HT-29 (cell line): ENCODE measurements at regions not wholly inside any gene's neighbourhood (a gene's known extent, or its start where the extent isn't known, plus 50 kb on each side); places are given as distances from the start of the nearest gene placed in this dataset.
A peak's percentile ranks its signal among the peaks of the same experiment; 100 is the strongest.
"Not testable (repeated sequence)": the region's sequence is repeated elsewhere in the genome, so short reads cannot be mapped to it uniquely, and the experiment has no call there.

Source experiments
- DNase-seq: peaks from one replicate; pipeline ENCODE4 v3.0.0-alpha.2; 2015; ENCODE audit warnings: low spot score

DNA sequence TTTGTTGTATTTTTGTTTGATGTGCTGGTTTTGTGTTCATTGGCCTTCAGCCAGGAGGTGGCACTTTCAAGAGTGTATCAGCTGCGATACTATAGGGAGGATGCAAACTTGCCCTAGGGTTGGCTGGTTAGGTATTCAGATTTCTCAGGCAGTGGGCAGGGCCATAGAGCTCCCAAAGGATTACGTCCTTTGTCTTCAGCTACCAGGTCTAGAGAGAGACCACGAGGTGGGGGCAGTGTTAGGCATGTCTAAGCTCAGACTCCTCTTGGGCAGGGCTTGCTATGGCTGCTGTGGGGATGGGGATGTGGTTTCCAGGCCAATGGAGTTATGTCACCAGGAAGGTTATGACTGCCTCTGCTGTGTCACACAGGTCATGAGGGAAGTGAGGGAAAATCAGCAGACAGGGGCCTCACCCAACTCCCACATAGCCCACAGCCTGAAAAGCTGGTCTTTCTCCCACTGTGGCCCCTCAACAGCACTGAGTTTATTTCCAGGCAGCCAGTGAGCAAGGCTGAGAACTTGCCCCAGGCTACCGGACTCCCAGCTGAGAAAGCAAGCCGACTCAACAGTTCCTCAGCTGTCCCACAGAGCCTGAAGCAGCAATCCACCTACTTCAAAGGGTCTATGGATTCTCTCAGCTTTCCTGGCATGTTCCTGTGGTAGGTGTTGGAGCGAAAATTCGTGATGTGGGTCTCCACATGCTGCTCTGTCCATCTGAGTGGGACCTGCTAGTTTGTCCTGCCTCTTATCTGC lies 227.4 kb upstream of the COBL start:
- DNase-seq: peak; percentile 7

DNA sequence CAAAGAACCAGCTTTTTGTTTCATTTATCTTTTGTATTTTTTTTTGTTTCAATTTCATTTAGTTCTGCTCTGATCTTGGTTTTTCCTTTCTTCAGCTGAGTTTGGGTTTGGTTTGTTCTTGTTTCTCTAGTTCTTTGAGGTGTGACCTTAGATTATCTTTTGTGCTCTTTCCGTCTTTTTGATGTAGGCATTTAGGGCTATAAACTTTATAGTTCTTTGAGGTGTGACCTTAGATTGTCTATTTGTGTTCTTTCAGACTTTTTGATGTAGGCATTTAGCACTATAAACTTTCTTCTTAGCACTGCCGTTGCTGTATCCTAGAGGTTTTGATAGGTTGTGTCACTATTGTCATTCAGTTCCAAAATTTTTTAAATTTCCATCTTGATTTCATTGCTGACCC lies 224.3 kb upstream of the COBL start:
- DNase-seq: not testable (repeated sequence)

DNA sequence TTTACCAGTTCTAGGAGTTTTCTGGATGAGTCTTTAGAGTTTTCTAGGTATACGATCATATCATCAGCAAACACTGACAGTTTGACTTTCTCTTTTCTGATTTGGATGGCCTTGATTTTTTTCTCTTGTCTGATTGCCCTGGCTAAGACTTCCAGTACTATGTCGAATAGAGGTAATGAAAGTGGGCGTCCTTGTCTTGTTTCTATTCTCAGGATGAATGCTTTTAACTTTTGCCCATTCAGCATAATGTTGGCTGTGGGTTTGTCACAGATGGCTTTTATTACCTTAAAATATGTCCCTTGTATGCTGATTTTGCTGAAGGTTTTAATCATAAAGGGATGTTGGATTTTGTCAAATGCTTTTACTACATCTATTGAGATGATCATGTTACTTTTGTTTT lies 223.2 kb upstream of the COBL start:
- no peak for DNase-seq

DNA sequence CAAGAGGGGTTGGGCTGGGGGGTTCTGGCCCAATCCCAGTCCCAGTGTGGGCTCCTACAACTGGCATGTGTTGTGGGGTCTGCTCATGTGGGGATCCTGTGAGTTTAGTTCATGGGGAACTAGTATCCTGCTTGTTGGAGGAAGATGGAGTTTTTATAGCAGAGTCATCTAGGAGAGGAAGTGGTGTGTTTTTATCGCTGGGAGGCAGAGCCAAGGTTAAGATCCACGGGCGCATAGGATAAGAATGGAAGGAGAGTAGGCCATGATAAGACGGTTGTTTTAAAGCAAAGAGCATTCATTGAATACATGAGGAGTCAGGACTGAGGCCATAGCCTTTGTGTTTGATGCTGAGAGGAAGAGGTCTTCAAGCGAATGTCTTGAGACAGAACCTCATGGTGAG lies 211.6 kb upstream of the COBL start:
- no peak for DNase-seq

DNA sequence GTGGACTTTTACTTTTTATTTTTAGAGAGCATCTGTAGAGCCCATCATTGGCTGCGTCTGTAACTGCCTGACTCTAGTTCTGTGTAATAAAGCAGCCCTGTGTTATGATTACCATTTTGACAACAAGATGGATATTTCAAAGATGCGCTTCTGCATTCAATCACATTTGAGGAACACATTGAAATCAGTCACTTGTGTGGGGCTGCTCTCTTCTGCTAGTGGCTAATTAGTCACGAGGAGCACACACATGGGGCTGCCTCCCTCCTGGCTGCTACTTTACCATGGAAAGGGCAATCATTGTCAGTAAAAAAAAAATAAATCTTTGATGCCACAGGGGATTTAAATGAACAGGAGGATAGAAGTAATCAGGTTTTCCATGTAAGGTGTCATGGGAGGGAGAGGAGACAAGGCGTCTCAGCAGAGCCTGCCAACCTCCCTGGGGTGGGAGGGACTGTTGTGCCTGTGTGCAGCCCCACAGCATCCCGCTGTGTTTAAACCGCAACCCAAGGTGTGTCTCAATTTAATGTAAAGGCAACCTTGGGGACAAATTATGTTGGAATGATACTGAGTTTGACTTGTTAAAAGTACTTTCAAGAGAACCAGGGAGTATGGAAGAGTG lies 205.2 kb upstream of the COBL start:
- no peak for DNase-seq

DNA sequence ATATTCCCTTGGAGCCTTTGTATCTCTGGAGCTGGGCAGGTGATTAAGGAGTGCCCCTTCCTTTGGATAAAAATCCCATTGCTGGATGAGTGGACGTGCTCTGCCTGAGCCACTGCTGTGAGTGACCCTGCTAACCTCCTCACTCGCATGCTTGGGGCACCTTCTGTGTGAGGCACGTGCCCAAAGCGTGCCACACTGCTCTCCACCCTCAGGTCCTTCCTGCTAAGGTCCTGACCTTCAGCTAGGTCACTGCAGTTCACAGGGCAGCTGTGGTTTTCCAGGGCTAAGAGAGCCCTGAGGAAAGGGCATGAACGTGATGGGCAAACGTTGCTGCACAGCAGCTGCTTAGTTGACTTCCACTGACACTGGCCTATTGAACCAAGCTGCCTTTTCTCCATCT lies 204.4 kb upstream of the COBL start:
- DNase-seq: no peak

DNA sequence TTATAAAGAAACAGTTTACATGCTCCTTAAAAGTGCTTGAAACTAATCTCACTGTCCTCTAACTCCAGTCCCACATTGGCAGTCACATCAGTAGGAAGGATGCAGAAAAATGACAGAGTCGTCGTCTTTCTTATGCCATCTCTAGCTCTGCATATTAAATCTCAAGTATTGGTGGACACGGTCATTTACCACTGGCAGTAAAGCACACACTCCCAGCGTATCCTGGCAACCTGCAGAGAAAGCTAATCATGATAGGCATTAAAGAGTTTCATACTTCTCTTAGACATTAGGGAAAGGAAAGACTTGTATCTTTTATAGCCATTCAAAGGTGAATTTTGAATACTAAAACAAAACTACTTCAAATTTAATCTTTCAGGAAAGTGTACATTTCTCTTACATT lies 202.0 kb upstream of the COBL start:
- DNase-seq: no peak

DNA sequence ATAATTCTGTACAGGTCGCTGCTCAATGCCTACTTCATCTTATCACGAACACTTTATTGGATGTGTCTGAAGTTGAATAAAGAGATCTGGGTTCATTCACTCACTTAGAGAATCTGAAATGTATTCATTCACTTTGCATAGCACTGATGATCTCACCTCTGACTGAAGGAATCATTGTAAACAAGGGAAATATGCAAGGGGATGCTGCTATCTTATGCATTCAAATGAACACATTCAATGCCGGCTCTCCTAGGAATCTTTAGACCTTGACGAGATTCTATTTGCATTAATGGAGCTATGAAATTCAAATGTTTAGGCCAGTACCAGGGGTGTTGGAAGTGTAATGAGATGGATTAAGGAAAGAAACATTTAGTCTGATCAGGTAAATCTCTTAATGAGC lies 200.6 kb upstream of the COBL start:
- no peak for DNase-seq

DNA sequence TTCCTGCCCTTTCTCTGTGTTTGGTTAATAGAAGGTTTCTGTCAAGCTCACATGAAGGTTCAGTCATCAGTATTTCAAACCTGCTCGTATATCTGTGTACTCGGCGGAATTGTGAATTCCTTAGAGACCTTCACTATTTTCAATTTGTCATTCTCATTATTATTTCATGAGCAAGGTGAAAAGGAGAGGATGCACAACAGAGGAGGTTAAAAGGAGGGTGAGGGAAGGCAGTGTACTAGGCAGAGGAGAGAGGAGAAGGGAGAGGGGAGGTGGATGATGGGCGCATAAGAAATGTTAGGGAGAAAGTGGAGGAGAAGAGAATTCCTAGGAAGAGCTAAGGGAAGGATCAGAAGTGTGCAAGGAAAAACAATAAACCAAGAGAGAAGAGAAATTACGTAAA lies 185.0 kb upstream of the COBL start:
- no peak for DNase-seq

DNA sequence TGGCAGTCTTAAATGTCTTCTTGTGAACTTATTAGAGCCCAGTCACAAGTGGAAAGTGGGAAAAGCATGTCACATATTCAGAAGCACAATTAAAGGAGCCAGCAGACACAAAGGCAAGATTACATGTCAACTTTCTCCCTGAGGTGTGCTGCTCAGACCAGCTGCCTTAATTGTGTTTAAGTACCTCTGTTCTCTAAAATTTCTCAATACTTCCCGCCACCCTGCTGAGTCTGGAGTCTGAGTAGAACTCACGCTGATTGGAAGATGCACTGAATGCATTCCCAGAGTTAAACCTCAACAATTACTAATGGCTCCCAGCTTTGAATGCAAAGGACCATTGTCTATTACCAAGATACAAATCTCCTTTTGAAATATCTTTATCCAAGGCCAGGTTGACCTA lies 166.4 kb upstream of the COBL start:
- no peak for DNase-seq

DNA sequence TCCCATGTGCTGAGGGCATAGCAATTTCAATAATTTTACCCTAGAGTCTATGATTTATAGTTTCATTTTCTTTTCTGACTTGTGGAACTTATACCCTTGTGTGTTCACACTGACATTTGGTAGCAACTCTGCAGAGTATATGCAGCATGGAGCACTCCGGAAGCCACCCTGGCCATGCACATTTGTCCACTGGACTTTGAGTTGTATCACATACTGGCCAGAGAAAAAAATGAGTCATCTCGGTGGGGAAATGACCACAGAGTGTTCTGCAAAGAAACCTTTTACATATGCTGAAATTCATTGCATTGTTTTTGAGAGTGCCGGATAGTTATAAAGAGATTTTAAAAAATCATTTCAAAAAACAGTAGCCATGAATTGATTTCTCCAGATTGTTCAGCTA lies 164.8 kb upstream of the COBL start:
- peak; percentile 24 for DNase-seq

DNA sequence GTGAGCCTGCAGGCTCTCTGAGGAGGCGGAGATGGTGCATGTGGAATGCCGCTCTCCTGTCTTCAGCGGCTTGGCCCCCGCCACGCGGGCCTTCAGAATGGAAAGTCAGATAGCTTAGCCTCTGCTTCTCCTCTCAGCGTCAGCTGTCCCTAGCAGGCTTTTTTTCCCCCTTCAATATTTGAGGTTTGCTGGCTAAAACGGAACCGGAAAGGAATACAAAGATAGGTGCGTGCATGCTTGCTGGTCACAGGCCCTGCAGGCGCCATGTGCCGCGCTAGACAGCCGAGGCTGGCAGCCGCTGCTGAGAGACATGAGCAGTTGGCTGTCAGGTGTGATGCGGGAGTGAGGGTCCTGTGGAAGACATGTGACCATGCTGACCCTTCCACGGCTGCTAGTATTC lies 161.2 kb upstream of the COBL start:
- DNase-seq: no peak

DNA sequence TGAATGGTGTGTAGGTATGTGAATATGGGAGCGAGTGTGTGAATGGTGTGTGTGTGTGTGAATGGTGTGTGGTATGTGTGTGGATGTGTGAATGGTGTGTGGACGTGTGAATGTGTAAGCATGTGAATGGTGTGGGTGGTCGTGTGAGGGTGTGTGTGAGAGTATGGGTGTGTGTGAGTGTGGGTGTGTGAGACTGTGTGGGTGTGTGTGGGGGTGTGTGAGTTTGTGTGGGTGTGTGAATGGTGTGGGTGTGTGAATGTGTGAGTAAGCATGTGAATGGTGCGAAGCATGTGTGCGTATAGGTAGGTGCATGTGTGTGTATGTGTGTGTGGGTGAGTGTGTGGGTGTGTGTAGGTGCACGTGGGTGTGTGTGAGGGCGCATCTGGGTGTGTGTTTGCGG lies 160.7 kb upstream of the COBL start:
- no peak for DNase-seq

DNA sequence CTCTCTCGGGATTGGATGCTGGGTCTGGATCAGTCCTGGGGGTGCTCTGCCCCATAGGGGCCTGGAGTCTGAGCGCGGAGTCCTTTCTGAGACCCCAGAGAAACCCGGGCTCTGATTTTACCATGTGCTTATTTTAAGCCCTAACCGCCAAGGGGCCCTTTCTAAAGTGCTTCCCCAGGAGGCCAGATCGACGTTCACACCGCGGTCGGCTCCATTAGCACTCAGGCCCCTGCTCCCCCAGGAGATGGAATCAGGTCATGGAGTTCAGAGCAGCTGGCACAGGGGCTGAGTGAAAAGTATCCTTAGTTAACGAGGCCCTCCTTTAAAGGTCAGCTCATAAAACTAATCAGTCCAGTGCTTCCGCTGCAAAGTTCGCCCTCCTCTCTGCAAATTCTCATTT lies 159.4 kb upstream of the COBL start:
- DNase-seq: no peak

DNA sequence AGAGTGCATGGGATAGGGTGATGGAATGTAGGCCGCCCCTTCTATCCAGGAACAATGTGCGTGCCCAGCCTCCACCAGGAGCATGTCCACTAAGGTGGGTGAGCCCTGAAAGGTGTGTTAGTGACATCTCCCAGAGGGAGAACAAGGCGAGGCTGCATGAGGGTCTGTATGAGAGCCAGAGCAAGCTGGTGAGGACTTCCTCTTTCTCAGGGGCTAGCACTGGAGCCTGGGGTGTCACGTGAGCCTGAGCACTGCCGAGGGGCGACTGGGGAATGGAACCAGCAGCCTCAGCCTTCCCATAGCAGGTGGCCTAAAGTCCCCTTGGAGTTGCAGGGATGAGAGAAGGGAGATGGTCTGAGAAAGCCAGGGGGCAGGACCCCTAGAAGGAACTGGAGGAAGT lies 156.3 kb upstream of the COBL start:
- no peak for DNase-seq

DNA sequence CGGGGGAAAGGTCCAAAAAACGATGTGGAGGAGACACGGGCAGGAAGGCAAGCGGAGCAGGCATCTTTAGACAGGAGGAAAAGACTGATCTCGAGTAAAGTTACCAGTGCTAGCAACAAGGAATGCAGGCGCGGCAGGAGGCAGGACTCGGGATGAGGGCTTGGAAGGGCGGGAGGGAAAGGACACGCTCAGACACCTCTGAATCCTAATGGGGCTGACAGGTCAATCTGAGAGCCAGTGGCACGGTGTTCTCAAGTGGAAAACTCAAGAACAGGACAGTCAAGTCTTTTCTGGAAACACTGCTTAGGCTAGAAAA lies 155.3 kb upstream of the COBL start:
- DNase-seq: no peak

DNA sequence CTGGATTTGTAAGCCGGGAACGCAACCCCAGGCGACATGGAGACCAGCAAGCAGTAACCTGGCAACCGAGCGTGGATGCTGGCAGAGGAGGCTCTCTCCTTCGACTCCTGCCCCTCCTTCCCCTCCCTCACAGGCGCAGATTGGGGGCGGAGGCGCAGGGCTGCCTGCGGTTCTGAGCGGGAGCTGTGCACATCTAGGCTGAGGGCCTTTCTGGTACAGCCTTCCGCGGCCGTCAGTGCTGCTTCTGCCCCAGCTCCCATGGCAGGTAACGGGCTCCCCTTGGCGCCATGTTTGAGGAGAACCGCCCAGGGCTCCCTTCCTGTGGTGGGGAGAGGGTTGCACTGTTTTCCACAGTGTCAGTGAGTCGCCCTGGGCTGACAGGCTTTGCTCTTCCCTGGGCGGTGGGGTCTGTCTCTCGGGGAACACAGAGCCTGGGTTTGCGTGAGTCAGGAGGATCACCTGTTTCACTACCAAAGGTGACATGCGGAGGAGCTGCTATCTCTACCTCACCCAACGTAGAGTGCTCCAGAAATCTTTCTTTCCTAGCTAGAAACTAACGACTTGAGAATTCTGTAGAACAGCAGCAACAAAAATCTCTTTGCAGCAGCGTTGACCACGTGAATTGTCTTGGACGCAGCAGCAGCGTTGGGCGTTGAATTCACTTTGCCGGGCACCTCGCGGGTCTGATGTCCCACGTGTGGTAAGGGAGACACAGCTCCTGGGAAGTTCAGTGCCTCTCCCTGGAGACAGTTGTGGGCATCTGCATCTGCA lies 154.8 kb upstream of the COBL start:
- DNase-seq: no peak

DNA sequence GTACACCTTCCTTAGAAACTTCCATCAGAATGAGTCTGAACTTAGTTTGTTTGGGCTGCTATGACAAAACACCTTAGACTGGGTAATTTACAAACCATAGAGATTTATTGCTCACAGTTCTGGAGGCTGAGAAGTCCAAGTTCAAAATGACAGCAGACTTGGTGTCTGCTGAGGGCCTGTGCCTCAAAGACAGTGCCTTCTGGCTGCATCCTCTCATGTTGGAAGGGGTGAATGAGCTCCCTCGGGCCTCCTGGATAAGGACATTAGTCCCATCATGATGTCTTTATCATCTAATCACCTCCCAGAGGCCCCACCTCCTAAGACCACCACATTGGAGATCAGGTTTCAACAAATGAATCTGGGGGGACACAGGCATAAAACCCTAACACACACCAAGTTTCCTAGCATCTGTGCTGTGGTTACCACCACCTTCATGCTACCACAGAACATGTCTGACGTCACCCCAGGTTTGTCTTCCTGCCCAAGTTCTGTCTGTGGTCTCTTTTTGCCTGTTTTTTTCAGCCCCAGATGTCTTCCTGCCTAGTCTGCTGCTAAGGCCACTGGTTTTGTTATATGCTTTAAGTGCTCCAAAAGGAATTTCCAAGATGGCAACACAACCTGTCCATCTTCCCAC lies 150.9 kb upstream of the COBL start:
- no peak for DNase-seq

DNA sequence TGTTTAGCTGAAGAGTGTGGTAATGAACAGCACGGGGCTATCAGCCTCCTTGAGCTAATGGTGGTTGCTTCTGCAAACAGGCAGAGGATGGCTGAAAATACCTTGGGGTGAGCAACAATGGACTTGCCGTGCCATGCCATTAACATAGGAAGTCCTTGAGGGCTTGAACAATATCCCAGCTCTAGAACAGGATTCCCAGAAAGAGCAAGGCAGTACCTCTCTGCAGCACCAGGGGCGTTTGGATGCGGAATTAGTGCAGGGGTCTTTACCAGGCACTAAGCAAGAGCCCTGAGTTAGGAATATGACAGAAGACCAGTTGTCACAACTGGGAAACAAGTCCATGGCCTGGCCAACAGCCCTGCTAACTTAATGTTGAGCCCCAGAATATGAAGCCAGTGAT lies 143.2 kb upstream of the COBL start:
- DNase-seq: no peak

DNA sequence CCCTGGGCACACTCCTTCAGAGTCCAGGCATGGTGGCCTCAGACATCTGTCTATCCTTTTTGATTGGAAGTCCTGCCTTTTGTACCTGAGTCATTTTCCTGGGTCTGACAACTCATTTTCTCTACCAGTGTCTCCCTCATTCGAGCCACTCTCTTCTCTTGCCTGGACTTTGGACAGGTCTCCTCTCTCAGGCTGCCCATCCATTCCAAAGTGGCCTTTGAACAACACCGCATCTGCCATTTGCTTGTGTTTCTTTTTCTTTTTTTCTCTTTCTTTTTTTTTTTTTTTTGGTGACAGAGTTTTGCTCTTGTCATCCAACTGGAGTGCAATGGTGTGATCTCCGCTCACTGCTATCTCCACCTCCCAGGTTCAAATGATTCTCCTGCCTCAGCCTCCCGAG lies 142.1 kb upstream of the COBL start:
- DNase-seq: no peak

DNA sequence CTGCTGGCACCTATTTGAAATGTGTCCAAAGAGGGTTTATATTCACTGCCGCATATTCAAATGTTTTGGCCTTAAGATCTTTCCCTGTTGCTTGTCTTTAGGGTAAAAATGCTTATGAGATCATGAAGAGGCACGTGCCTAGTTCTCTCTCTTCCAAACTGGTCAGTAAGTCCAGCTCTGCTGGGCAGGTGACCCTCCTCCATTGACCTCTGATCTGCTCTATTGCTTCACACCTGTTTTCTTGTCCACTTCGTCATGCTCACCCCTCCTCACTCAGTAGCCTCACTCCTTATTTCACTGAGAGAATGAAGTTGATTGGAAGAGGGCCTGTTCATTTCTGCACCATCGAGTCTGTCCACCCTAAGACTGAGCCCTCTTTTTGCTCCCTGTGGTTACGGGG lies 140.5 kb upstream of the COBL start:
- no peak for DNase-seq

DNA sequence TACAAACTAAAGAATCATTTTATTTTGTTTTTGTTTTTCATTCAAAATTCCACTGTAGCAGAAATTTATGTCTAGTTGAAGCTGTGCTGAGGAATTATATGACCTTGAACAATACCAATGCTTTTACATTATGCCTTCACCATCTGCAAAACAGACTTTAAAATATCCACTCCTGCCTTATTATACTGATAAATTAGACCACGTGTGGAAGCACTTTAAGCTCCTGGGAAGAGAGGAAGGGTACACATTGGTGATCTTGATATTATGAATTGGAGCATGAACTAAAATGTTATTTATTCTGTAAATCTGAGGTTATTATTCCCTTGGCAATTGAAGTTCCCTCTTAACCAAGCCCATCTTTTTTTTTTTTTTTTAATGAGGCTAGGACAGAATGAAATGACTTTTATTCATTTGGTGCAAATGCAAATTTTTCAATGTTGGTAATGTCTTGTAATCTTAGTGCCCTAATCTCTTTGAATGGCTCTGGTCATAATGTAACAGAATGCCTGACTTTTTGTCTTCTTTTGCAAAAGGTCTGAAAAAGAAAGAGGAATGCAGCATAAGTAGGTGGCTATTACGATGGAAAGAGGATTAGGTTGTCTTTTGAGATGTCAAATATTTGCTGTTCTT lies 139.9 kb upstream of the COBL start:
- no peak for DNase-seq
